GM18505 (cell line): ENCODE measurements at regions not wholly inside any gene's neighbourhood (a gene's known extent, or its start where the extent isn't known, plus 50 kb on each side); places are given as distances from the start of the nearest gene placed in this dataset.
"Not testable (repeated sequence)": the region's sequence is repeated elsewhere in the genome, so short reads cannot be mapped to it uniquely, and the experiment has no call there.

ENCODE experiments used
- ATAC-seq: cut with Tn5 transposase; IDR thresholded peaks from one replicate; pipeline ENCODE4 v1.9.1; 2021; ENCODE audit not compliant: unreplicated experiment
- POLR2A ChIP-seq: IDR thresholded peaks from 4 replicates; pipeline ENCODE4 v1.6.1; 2011; ENCODE audit warnings: borderline replicate concordance; ENCODE audit not compliant: insufficient read depth, insufficient read length; ENCODE audit errors: extremely low read depth

DNA sequence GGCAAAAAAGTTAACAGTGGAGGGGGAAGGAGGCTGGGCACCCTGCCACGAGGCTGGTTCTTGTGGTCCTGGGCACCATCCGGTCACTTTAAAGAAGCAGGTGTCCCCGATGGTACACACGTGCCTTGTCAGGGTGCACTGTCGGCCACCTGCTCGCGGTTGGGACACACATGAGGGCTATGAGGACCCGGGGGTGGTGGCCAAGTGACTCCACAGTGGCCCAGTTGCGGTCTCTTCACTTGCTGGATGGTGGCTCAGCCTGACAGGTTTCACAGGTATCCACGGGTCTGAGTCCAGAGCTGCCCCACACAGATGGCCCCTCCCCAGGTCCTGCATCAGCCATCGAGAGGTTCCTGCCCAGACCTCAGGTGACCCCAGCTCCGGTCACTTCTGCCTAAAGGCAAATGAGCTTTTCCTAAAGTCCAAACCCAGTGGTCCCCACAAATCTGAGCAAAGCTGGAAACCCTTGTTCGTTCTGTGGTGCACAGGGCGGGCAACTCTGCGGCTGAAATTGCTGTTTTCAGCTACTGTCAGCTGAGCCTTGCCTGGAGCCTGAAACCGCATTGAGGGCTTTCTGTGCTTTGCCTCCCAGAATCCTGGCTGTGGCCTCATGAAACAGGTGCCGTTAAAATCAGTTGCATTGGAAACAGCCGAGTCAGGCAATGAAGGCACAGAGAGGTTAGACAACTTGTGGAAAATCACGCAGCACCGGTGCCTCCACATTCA, 144.0 kb downstream of the LAT start:
- not testable (repeated sequence) for ATAC-seq

GRCh38 chr16:29127806-29128420, 143.1 kb downstream of the LAT start:
- not testable (repeated sequence) for ATAC-seq

- TF ChIP-seq POLR2A, result no peak
Observed at GRCh38 chr16:29126616-29127015, 141.8 kb downstream of the LAT start.

DNA sequence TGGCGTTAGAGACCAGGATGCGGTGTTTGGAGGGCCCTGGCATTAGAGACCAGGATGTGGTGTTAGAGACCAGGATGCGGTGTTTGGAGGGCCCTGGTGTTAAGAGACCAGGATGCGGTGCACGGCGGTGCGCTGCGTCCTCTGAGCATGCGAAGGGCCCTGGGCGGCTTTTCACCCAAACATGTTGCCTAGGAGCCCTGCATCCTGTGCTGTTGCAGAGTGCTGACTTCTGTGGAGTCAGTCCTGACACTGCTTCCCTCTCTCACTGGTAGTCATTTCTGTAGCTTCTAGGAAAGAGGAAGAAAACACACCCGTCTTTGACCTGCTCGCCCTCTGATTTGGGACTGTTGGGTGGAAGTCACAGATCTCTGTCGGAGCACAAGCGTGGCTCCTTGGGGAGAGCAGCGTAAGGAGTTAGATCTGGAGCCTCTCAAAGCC, 141.2 kb downstream of the LAT start:
- ATAC-seq, result no peak
- TF ChIP-seq POLR2A, result no peak

More at GRCh38 chr16:29126616-29127015, 141.8 kb downstream of the LAT start:
- no peak for ATAC-seq

DNA sequence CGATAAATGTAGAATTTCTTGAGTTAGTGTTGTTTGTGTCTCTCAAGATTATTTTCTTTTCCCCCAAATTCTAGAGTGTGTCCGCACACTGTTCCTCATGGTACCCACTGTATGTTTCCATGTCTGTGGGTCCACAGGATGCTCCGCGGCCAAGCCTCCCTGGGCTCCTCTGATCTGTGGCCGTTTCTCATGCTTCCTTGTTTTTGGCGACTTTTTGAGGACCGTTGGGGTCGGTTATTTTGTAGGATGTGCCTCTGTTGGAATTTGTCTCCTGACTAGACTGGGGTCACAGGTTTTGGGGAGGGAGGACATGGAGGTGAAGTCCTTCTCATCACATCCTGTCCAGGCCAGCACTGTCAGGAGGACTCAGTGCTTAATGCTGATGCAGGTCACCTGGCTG, 140.0 kb downstream of the LAT start:
- ATAC-seq, result no peak
- no peak for TF ChIP-seq POLR2A

GRCh38 chr16:29124162-29124561, 139.3 kb downstream of the LAT start:
- ATAC-seq, result not testable (repeated sequence)

- not testable (repeated sequence) for ATAC-seq
Observed at GRCh38 chr16:29120680-29121079, 135.8 kb downstream of the LAT start.

GRCh38 chr16:29118301-29118957, 133.6 kb downstream of the LAT start:
- not testable (repeated sequence) for ATAC-seq

DNA sequence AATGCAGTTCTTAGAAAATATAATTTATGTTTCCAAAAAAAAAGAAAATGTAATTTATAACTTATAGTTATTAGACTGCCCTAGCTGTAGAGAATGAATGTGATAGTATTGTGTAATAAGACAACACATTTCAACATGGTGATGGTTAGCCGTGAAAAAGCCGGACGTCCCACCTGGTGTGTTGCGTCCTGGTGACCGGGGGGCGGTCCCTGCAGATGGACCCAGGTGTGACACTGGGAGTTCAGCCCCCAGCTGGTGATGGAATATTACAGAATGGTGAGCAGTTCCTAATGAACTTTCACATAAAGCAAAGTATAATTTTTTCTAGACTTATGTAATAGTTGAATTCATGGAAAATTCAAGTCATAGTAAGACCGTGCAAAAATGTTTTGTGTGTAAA, 132.8 kb downstream of the LAT start:
- no peak for TF ChIP-seq POLR2A
- no peak for ATAC-seq

DNA sequence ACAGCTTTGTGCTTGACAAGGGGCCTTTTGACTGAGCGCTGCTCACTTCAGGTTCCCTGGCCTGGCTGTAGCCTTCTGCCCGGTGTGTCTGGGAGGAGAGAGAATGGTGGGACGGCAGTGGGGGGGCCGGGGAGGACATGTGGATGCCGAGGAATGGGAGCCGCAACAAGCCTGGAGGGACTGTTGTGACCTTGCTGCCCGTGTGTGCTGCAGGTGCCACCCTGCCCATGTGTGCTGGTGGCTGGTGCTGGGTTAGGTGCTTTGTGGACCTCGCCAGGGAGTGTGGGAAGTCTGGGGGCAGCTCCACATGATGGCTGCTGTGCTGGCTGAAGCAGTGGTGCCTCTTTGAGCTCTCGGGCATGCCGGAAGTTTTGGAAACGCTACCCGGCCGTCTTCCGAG, 132.1 kb downstream of the LAT start:
- no peak for ATAC-seq
- TF ChIP-seq POLR2A, result no peak

GRCh38 chr16:29116207-29116606, 131.4 kb downstream of the LAT start:
- ATAC-seq, result not testable (repeated sequence)

DNA sequence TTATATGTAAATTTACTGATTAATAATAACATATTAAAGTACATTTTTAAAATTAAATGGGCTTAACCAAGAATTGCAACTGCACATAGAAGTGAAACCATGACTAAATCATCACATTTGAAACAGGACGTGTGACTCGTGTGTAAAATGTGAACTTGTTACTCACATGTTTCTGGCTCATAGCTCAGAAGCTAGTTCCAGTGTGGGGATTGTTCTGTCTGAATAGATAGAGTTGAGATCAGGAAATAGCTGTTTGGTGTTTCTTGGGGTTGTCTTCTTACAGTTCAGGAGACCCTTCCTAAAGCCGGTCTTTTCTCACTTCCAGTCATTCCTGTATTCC, 130.9 kb downstream of the LAT start:
- ATAC-seq, result not testable (repeated sequence)

DNA sequence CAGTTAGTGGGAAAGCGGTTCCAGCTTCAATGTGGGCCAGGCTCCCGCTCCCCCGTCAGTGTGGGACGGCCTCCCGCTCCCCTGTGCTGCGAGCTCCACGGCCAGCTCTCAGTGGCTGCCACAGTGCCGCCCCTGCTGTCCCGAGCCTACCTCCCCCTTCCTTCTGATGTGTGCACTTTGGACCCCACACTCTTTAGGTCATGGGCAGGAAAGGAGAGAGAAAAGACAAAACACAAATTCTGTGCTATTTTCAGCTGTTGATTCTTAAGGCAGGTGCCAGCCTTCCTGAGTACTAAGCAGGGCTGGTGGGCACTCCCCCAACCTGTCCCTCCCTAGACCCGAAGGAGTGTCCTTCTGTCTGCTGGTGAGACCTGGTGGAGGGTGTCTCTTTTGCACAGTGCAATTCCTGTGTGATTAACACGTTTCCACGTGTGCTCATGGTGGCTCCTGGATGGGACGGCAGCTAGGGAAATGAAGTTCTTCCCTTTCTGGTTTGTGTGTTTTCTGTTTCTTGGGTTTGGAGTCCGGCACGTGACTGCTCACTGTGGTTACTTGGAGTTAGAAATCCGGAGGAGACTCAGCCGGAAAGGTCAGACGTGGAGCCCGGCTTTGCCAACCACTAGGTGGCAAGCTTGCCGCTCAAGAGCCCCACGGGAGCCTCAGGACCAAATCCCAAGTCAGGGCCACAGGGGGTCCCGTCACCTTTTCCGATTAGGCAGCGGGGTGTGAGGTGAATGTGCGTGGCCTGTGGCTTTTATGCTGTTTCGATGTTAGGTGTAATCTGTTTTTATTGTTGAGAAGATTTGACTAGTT, 130.3 kb downstream of the LAT start:
- ATAC-seq, result not testable (repeated sequence)

DNA sequence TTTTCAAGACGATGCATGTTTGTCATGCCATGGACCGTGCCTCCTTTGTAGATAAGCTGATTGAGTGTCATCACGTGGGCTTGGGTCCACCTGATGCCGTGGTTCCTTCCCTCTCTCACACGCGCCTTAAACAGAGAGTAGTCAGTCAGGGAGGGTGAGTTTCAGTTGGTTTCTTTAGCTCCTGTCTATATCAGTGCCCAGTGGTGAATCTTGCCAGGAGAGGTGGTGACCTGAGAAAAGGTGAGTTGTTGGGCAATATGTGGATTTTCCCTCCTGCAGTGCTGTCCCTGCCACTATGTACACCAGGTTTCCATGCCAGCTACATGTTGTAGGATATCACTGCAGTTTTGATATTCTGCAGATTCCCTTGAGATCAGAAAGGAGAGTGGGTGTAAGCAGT, 129.7 kb downstream of the LAT start:
- no peak for ATAC-seq
- TF ChIP-seq POLR2A, result no peak

DNA sequence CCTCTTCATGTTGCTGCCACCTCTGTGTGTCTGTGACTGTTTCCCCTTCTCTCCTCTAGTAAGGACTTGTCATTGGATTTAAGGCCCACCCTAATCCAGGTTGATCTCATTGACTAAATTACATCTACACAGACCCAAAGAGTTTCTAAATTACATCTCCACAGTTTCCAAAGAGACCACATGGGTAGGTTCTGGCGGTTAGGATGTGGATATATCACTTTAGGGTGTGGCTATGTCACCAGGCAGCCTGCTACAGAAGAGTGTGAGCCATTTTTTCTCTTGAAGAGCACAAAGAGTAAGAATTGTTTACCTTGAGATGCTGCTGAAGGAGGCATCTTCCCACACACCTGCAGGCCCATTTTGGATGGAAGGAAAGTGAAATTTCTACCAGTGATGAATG, 128.6 kb downstream of the LAT start:
- not testable (repeated sequence) for ATAC-seq
